Activated CD8-positive, alpha-beta T cell treated with anti-CD3 and anti-CD28 coated beads for 36 hours (primary cell): ENCODE measurements at regions not wholly inside any gene's neighbourhood (a gene's known extent, or its start where the extent isn't known, plus 50 kb on each side); places are given as distances from the start of the nearest gene placed in this dataset.

Source experiments
- ATAC-seq: fragments of 200-7000 bp; cut with Tn5 transposase; one replicate; pipeline ENCODE4 v1.10.0; 2021; ENCODE audit warnings: mild to moderate bottlenecking, moderate library complexity
- CTCF ChIA-PET: fragments of 350-600 bp; sonication (Branson Sonifier 250); formaldehyde crosslinking; loops from one replicate; lab custom pipeline; 2021; ENCODE audit warnings: antibody characterized with exemption; lab: Charles Lee
- POLR2A ChIA-PET: fragments of 350-600 bp; sonication (Branson Sonifier 250); formaldehyde crosslinking; loops from one replicate; lab custom pipeline; 2021; ENCODE audit warnings: antibody characterized with exemption; lab: Charles Lee
- DNase-seq: peaks from one replicate; pipeline ENCODE4 v3.0.0-alpha.2; 2020
- H3K27ac Mint-ChIP-seq: one replicate; pipeline ENCODE4 v1.8.0; 2021; ENCODE audit warnings: mild to moderate bottlenecking, mixed read lengths
- H3K27me3 Mint-ChIP-seq: one replicate; pipeline ENCODE4 v1.8.0; 2021; ENCODE audit warnings: mixed read lengths
- H3K36me3 Mint-ChIP-seq: one replicate; pipeline ENCODE4 v1.8.0; 2021; ENCODE audit warnings: low read depth, mixed read lengths
- H3K4me1 Mint-ChIP-seq: one replicate; pipeline ENCODE4 v1.8.0; 2021; ENCODE audit warnings: low read depth, mixed read lengths
- H3K4me3 Mint-ChIP-seq: one replicate; pipeline ENCODE4 v1.8.0; 2021; ENCODE audit warnings: mild to moderate bottlenecking, moderate library complexity, mixed read lengths
- H3K9me3 Mint-ChIP-seq: one replicate; pipeline ENCODE4 v1.8.0; 2021; ENCODE audit warnings: mixed read lengths
- intact Hi-C: fragments of 100-400 bp; cut with micrococcal nuclease; formaldehyde crosslinking; loops from one replicate; pipeline ENCODE4 v1.10.0; 2022
- TF ChIP-seq, protein P1 (sequence below): fragments of 200-600 bp; IDR thresholded peaks from one replicate; pipeline ENCODE4 v1.8.0; 2022; ENCODE audit warnings: antibody characterized with exemption, mild to moderate bottlenecking

- Mint-ChIP-seq H3K27me3 (no peaks in the 10 kb centered on the region), H3K4me3 (no peak overlapping the region), H3K36me3 (no peaks in the 10 kb centered on the region), H3K4me1 (no peaks in the 10 kb centered on the region), H3K27ac (no peak overlapping the region), H3K9me3 (no peaks in the 10 kb centered on the region)
- ATAC-seq (no peak), DNase-seq (no peak)
- POLR2A ChIA-PET: no interaction called here
- CTCF ChIA-PET: no interaction called here
- TF ChIP-seq, protein P1, sequence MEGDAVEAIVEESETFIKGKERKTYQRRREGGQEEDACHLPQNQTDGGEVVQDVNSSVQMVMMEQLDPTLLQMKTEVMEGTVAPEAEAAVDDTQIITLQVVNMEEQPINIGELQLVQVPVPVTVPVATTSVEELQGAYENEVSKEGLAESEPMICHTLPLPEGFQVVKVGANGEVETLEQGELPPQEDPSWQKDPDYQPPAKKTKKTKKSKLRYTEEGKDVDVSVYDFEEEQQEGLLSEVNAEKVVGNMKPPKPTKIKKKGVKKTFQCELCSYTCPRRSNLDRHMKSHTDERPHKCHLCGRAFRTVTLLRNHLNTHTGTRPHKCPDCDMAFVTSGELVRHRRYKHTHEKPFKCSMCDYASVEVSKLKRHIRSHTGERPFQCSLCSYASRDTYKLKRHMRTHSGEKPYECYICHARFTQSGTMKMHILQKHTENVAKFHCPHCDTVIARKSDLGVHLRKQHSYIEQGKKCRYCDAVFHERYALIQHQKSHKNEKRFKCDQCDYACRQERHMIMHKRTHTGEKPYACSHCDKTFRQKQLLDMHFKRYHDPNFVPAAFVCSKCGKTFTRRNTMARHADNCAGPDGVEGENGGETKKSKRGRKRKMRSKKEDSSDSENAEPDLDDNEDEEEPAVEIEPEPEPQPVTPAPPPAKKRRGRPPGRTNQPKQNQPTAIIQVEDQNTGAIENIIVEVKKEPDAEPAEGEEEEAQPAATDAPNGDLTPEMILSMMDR: no peak
- intact Hi-C loops: no loop called here
Measured at GRCh38 chr2:150107170-150107569, 380.3 kb downstream of the RND3 start.

- intact Hi-C loops: no loop called here
- no peaks in the 10 kb centered on the region for H3K4me1 Mint-ChIP-seq
- TF ChIP-seq, protein P1: no peak
- ATAC-seq (no peak), DNase-seq (no peak)
- H3K4me3 Mint-ChIP-seq: no peak overlapping the region
- H3K9me3 Mint-ChIP-seq: no peaks in the 10 kb centered on the region
- no peak overlapping the region for H3K27ac Mint-ChIP-seq
- no peaks in the 10 kb centered on the region for H3K36me3 Mint-ChIP-seq
- no peaks in the 10 kb centered on the region for H3K27me3 Mint-ChIP-seq
- CTCF ChIA-PET: no interaction called here
- POLR2A ChIA-PET: no interaction called here
Measured at GRCh38 chr2:150101947-150102346, 385.5 kb downstream of the RND3 start.

- TF ChIP-seq, protein P1: no peak
- H3K27me3 Mint-ChIP-seq: no peaks in the 10 kb centered on the region
- DNase-seq: no peak
- H3K27ac Mint-ChIP-seq: no peak overlapping the region
- intact Hi-C loops: no loop called here
- ChIA-PET POLR2A (no interaction called here), CTCF (no interaction called here)
- no peaks in the 10 kb centered on the region for H3K9me3 Mint-ChIP-seq
- H3K4me1 Mint-ChIP-seq: no peaks in the 10 kb centered on the region
- H3K4me3 Mint-ChIP-seq: no peak overlapping the region
- H3K36me3 Mint-ChIP-seq: no peaks in the 10 kb centered on the region
- ATAC-seq: no peak
Measured at GRCh38 chr2:150100834-150101233, 386.6 kb downstream of the RND3 start.

GRCh38 chr2:150100336-150100735 is 387.1 kb downstream of the RND3 start:
- Mint-ChIP-seq H3K27ac (no peak overlapping the region), H3K4me1 (no peaks in the 10 kb centered on the region), H3K4me3 (no peak overlapping the region), H3K27me3 (no peaks in the 10 kb centered on the region), H3K9me3 (no peaks in the 10 kb centered on the region), H3K36me3 (no peaks in the 10 kb centered on the region)
- TF ChIP-seq, protein P1: no peak
- ChIA-PET POLR2A (no interaction called here), CTCF (no interaction called here)
- no peak for DNase-seq
- intact Hi-C loops: no loop called here
- no peak for ATAC-seq

DNA sequence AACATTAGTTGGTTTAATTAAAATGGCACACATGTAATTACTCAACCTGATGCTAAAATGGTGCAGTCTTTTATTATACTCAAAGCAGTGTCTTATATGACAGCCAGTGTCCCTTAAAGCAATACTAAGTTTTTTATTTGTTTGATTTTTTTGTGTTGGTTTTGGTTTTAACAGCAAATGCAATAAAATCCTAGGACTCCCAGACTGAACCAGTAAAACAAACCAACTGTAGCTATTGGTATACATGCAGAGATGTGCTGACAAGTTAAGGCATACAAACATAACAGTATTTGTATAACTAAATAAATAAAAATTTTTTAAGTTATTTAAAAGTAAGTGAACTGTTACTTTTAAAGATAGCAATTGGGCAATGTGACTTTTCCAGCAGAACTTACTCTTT is 387.7 kb downstream of the RND3 start:
- Mint-ChIP-seq H3K27ac (no peak overlapping the region), H3K4me3 (no peak overlapping the region), H3K9me3 (no peaks in the 10 kb centered on the region), H3K4me1 (no peaks in the 10 kb centered on the region), H3K27me3 (no peaks in the 10 kb centered on the region), H3K36me3 (no peaks in the 10 kb centered on the region)
- CTCF ChIA-PET: no interaction called here
- TF ChIP-seq, protein P1: no peak
- intact Hi-C loops: no loop called here
- DNase-seq (no peak), ATAC-seq (no peak)
- POLR2A ChIA-PET: no interaction called here
